ENCODE measurements at regions not wholly inside any gene's neighbourhood (a gene's known extent, or its start where the extent isn't known, plus 50 kb on each side); places are given as distances from the start of the nearest gene placed in this dataset.

DNA sequence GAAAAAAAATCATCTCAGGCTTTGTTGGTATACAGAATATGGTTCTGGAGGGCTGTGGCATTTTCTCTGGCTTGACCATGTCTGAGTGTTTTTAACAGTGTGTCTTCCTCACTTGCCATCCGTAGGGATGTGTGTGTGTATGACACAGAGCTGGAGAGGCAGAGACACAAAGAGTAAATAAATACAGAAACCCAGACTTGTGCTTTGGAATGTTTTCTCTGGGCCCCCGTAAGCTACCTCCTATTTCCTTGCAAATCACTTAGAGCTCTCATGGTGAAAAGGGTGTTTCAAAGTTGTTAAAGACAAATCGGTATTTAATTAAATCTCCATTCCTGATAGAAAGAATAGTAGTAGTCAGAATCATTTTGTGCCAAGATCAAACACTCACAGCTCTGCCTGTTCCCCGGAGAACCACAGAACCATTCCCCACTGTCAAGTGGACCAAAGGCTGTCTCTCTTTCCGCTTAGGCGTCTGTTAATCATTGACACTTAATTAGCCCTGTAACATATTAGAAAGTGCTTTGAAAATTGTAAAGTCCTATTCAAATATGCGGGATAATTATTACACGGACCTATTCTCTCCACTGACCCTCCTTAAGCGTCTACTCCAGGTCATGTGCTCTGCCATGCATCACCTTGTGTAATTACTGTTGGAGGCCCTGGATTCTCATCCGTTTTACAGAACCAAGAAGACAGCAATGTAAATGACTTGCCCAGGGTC, 313.6 kb upstream of the TLE3 start:
- H3K4me3 ChIP-seq (ENCODE audit: low read depth, low read length): no peak overlapping the region
- no peak for TF ChIP-seq POLR2A (IDR thresholded peaks at IDR 0.05; ENCODE audit: extremely low read depth, insufficient read length)
- TF ChIP-seq, protein P1, sequence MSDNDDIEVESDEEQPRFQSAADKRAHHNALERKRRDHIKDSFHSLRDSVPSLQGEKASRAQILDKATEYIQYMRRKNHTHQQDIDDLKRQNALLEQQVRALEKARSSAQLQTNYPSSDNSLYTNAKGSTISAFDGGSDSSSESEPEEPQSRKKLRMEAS (IDR thresholded peaks at IDR 0.05; ENCODE audit: low read depth, low read length): no peak
- TF ChIP-seq, protein P2, sequence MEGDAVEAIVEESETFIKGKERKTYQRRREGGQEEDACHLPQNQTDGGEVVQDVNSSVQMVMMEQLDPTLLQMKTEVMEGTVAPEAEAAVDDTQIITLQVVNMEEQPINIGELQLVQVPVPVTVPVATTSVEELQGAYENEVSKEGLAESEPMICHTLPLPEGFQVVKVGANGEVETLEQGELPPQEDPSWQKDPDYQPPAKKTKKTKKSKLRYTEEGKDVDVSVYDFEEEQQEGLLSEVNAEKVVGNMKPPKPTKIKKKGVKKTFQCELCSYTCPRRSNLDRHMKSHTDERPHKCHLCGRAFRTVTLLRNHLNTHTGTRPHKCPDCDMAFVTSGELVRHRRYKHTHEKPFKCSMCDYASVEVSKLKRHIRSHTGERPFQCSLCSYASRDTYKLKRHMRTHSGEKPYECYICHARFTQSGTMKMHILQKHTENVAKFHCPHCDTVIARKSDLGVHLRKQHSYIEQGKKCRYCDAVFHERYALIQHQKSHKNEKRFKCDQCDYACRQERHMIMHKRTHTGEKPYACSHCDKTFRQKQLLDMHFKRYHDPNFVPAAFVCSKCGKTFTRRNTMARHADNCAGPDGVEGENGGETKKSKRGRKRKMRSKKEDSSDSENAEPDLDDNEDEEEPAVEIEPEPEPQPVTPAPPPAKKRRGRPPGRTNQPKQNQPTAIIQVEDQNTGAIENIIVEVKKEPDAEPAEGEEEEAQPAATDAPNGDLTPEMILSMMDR (IDR thresholded peaks at IDR 0.05; ENCODE audit: low read depth, low read length): no peak
- TF ChIP-seq MYC (IDR thresholded peaks at IDR 0.05; ENCODE audit: low read depth, low read length): no peak
- no peak for DNase-seq (ENCODE audit: low read depth)

DNA sequence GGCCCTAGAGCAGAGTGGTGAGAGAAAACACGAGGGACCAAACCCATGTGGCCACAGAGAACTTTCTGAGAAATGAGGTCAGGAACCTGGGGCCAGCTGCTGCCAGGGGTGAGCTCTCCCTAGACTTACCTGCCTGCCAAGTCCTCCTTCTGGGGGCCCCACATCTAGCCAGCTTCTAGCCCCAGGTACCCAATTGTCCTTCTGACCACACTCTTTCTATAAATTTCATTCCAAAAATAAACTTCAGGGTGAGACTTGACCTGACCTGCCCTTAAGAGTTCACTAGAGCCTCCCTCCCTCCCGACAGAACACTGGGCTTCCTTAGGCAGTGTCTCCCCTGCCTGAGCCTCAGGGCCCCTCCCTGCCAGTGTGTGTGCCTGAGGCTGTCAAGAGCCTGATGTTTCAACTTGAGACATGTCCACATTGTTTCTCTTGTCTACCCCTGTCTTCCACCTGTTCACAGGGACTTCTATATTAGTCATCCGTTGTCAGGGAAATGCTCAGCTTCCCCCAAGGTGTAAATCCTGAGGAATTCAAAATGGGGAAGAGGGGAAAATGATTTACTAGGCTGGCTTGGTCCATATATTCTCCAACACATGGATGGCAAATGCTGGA, 312.8 kb upstream of the TLE3 start:
- TF ChIP-seq MYC (IDR thresholded peaks at IDR 0.05; ENCODE audit: low read depth, low read length) (no peak), POLR2A (IDR thresholded peaks at IDR 0.05; ENCODE audit: extremely low read depth, insufficient read length) (no peak)
- TF ChIP-seq, protein P2 (IDR thresholded peaks at IDR 0.05; ENCODE audit: low read depth, low read length): no peak
- H3K4me3 ChIP-seq (ENCODE audit: low read depth, low read length): no peak overlapping the region
- no peak for DNase-seq (ENCODE audit: low read depth)

DNA sequence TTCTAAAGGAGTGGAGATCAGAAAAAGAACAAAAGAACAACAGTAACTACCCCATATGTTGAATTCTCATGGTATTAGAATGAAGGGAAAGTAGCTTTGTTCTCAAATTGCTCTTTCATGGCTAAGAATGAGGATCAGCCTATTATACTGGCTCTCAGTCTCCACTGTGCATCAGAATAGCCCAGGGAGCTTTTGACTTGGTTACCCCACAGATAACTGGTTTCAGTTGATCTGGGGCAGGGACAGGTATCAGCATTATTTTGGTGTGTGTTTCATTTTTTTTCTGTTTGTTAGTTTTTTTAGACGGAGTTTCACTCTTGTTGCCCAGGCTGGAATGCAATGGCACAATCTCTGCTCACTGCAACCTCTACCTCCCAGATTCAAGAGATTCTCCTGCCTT, 311.7 kb upstream of the TLE3 start:
- no peak for DNase-seq (ENCODE audit: low read depth)
- H3K4me3 ChIP-seq (ENCODE audit: low read depth, low read length): no peak overlapping the region
- TF ChIP-seq POLR2A (IDR thresholded peaks at IDR 0.05; ENCODE audit: extremely low read depth, insufficient read length): no peak
- TF ChIP-seq, protein P2 (IDR thresholded peaks at IDR 0.05; ENCODE audit: low read depth, low read length): no peak
- no peak for TF ChIP-seq MYC (IDR thresholded peaks at IDR 0.05; ENCODE audit: low read depth, low read length)
- TF ChIP-seq, protein P1 (IDR thresholded peaks at IDR 0.05; ENCODE audit: low read depth, low read length): no peak

DNA sequence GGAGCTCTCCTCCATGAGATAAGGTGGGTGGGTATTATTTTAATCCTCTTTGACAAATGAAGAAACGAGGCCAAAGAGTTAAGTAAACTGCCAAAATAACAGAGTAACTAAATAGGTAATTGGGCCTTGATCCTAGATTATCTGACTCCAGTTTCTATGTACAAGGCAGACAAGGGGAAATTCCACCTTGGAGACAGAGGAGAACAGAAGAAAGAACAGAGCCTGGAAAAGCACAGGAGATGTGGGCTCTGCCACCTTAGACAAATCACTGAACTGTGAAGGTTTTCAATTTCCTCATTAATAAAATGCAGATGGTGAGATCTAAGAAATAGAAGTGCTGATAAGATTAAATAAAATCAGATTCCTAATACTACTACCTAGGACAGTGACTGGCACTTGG, 310.2 kb upstream of the TLE3 start:
- no peak for DNase-seq (ENCODE audit: low read depth)

DNA sequence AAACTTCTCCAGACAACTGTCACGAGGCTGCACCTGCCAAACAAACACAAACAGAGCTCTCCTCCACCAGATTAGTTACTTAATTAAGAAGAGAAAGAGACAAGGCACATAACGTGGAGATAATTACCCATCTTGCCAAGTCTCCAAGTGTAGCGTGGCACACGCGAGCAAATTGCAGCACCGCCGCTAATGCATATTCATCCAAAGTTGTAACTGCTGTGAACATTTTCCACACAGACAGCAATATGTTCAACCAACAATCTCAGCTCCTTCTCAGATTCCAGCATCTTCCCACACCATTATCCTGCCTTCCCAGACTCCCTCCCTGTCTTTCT, 309.6 kb upstream of the TLE3 start:
- H3K4me3 ChIP-seq (ENCODE audit: low read depth, low read length): no peak overlapping the region
- DNase-seq (ENCODE audit: low read depth): no peak
- TF ChIP-seq POLR2A (IDR thresholded peaks at IDR 0.05; ENCODE audit: extremely low read depth, insufficient read length): no peak
- TF ChIP-seq, protein P1 (IDR thresholded peaks at IDR 0.05; ENCODE audit: low read depth, low read length): no peak
- TF ChIP-seq MYC (IDR thresholded peaks at IDR 0.05; ENCODE audit: low read depth, low read length): no peak
- TF ChIP-seq, protein P2 (IDR thresholded peaks at IDR 0.05; ENCODE audit: low read depth, low read length): no peak

More for the DNA sequence above, 310.2 kb upstream of the TLE3 start:
- TF ChIP-seq, protein P1 (IDR thresholded peaks at IDR 0.05; ENCODE audit: low read depth, low read length): no peak
- TF ChIP-seq, protein P2 (IDR thresholded peaks at IDR 0.05; ENCODE audit: low read depth, low read length): no peak
- TF ChIP-seq MYC (IDR thresholded peaks at IDR 0.05; ENCODE audit: low read depth, low read length) (no peak), POLR2A (IDR thresholded peaks at IDR 0.05; ENCODE audit: extremely low read depth, insufficient read length) (no peak)
- no peak overlapping the region for H3K4me3 ChIP-seq (ENCODE audit: low read depth, low read length)
